Erythroblast (primary cell): ENCODE measurements at regions not wholly inside any gene's neighbourhood (a gene's known extent, or its start where the extent isn't known, plus 50 kb on each side); places are given as distances from the start of the nearest gene placed in this dataset.

Experiments used
- GATA1 ChIP-seq: IDR thresholded peaks from 2 replicates; pipeline ENCODE4 v1.6.1; 2011; ENCODE audit warnings: low read depth, mild to moderate bottlenecking, control low read depth, low read length, moderate library complexity
- POLR2A ChIP-seq: IDR thresholded peaks from 2 replicates; pipeline ENCODE4 v1.6.1; 2011; ENCODE audit warnings: mild to moderate bottlenecking, low read length

DNA sequence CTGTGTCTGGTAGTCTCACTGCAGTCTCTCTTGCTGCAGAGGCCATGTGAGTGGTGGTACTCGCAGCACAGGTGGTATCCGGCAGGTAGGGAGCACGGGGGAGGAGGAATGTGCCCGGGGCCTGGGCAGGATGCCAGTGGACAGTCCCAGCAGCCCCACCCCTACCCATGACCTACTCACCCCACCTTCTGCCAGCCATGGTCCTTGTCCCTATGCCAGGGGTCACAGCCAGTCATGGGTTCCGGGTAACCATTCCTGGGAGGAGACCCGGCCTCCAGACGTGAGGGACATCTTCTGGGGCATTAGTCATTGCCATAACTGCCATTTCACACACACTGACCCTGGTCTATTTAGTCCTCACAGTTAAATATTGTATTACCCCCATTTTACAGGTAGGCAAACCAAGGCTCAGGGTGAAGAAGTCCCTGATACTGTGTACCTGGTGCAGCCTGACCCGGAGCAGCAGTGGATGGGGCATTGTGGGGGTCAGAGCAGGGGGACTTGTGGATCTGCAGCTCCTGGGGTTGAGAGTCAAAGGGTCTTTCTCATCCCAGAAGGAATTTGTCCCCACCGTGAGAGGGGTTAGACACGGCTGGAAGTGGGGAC lies 58.8 kb upstream of the TAC4 start:
- TF ChIP-seq POLR2A (no peak), GATA1 (no peak)
